ENCODE measurements at regions not wholly inside any gene's neighbourhood (a gene's known extent, or its start where the extent isn't known, plus 50 kb on each side); places are given as distances from the start of the nearest gene placed in this dataset.

GRCh38 chr7:119320316-119320715 is 952.7 kb upstream of the KCND2 start:
- Histone ChIP-seq H3K9me3 (ENCODE audit: control extremely low read depth in 1 of 3, control insufficient read depth in 2 of 3, insufficient read depth in 1 of 3, low read length in 2 of 3) (no peaks in the 10 kb centered on the region), H4K20me1 (ENCODE audit: control insufficient read depth, insufficient read depth, low read length, poor library complexity, severe bottlenecking) (no peaks in the 10 kb centered on the region), H3K4me2 (replicated peaks; ENCODE audit: low read depth, low read length, poor library complexity, severe bottlenecking) (no peak overlapping the region), H3K4me3 (ENCODE audit: control extremely low read depth in 1 of 5, extremely low read depth in 1 of 5, insufficient read depth in 1 of 5, low read depth in 2 of 5, low read length in 4 of 5) (no peak overlapping the region), H3K27me3 (replicated peaks in 1 of 4; ENCODE audit: control extremely low read depth in 1 of 4, control insufficient read depth in 3 of 4, insufficient read depth in 4 of 4, low read length in 3 of 4) (no peaks in the 10 kb centered on the region), H3K79me2 (ENCODE audit: control insufficient read depth, insufficient read depth, low read length) (no peaks in the 10 kb centered on the region), H3K36me3 (replicated peaks in 1 of 2; ENCODE audit: control extremely low read depth in 1 of 2, control insufficient read depth in 1 of 2, extremely low read depth in 1 of 2, insufficient read depth in 2 of 2, low read length in 1 of 2) (no peaks in the 10 kb centered on the region), H3K27ac (ENCODE audit: low read length in 2 of 2) (no peak overlapping the region), H3K9ac (ENCODE audit: low read length) (no peak overlapping the region), H3K4me1 (ENCODE audit: control insufficient read depth in 2 of 2, insufficient read depth in 2 of 2, low read length in 2 of 2) (no peaks in the 10 kb centered on the region), H2AFZ (ENCODE audit: insufficient read depth, low read depth, low read length, poor library complexity, severe bottlenecking) (no peak overlapping the region)
- DNase-seq (no peak), ATAC-seq (ENCODE audit: low read depth) (no peak)
- Mint-ChIP-seq H3K27me3 (no peaks in the 10 kb centered on the region), H3K27ac (no peak overlapping the region), H3K9me3 (ENCODE audit: insufficient read depth) (no peaks in the 10 kb centered on the region), H3K4me1 (no peaks in the 10 kb centered on the region), H3K4me3 (no peak overlapping the region)
- TF ChIP-seq EZH2 (IDR thresholded peaks at IDR 0.05; ENCODE audit: borderline replicate concordance, insufficient read depth, low read depth, low read length, poor library complexity, severe bottlenecking) (no peak), CTCF (IDR thresholded peaks at IDR 0.05) (no peak)
- intact Hi-C loops (cut with micrococcal nuclease), result no loop called here
- ChIA-PET CTCF (no interaction called here), POLR2A (no interaction called here)
- WGBS (ENCODE audit: insufficient coverage), result no CpG with 5 or more reads among the region's 1 CpG

DNA sequence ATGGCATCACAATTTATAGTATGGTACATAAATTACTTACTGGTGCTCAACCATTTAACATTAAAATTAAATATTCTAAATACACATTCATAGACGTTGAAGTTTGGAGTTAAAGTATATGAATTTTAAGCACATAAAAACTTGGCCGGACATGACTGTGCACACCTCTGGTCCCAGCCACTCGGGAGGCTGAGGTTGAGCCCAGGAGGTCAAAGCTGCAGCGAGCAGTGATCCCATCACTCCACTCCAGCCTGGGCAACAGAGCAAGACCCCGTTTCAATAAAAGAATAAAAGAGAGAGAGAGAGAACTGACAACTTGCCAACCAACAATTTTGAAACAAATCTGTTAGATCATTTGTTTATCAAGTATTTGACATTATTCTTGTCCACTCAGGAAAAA is 943.3 kb upstream of the KCND2 start:
- Histone ChIP-seq H3K27ac (ENCODE audit: low read length in 2 of 2) (no peak overlapping the region), H3K36me3 (replicated peaks in 1 of 2; ENCODE audit: control extremely low read depth in 1 of 2, control insufficient read depth in 1 of 2, extremely low read depth in 1 of 2, insufficient read depth in 2 of 2, low read length in 1 of 2) (no peaks in the 10 kb centered on the region), H2AFZ (ENCODE audit: insufficient read depth, low read depth, low read length, poor library complexity, severe bottlenecking) (no peak overlapping the region), H3K4me3 (ENCODE audit: control extremely low read depth in 1 of 5, extremely low read depth in 1 of 5, insufficient read depth in 1 of 5, low read depth in 2 of 5, low read length in 4 of 5) (no peak overlapping the region), H3K9ac (ENCODE audit: low read length) (no peak overlapping the region), H3K9me3 (ENCODE audit: control extremely low read depth in 1 of 3, control insufficient read depth in 2 of 3, insufficient read depth in 1 of 3, low read length in 2 of 3) (no peaks in the 10 kb centered on the region), H3K4me1 (ENCODE audit: control insufficient read depth in 2 of 2, insufficient read depth in 2 of 2, low read length in 2 of 2) (no peaks in the 10 kb centered on the region), H3K27me3 (replicated peaks in 1 of 4; ENCODE audit: control extremely low read depth in 1 of 4, control insufficient read depth in 3 of 4, insufficient read depth in 4 of 4, low read length in 3 of 4) (no peaks in the 10 kb centered on the region), H3K79me2 (ENCODE audit: control insufficient read depth, insufficient read depth, low read length) (no peaks in the 10 kb centered on the region), H3K4me2 (replicated peaks; ENCODE audit: low read depth, low read length, poor library complexity, severe bottlenecking) (no peak overlapping the region), H4K20me1 (ENCODE audit: control insufficient read depth, insufficient read depth, low read length, poor library complexity, severe bottlenecking) (no peaks in the 10 kb centered on the region)
- no peaks in the 10 kb centered on the region for H3K27me3 Mint-ChIP-seq
- no peak overlapping the region for H3K4me3 Mint-ChIP-seq
- no peak for TF ChIP-seq EZH2 (IDR thresholded peaks at IDR 0.05; ENCODE audit: borderline replicate concordance, insufficient read depth, low read depth, low read length, poor library complexity, severe bottlenecking)
- TF ChIP-seq CTCF (IDR thresholded peaks at IDR 0.05), result no peak
- intact Hi-C loops (cut with micrococcal nuclease), result no loop called here
- peaks cover 4% of the 10 kb centered on the region for H3K9me3 Mint-ChIP-seq (ENCODE audit: insufficient read depth)
- POLR2A ChIA-PET, result no interaction called here
- no CpG with 5 or more reads among the region's 5 CpGs for WGBS (ENCODE audit: insufficient coverage)
- no peak for DNase-seq
- no peak overlapping the region for H3K27ac Mint-ChIP-seq
- no peak for ATAC-seq (ENCODE audit: low read depth)
- CTCF ChIA-PET, result no interaction called here
- H3K4me1 Mint-ChIP-seq, result no peaks in the 10 kb centered on the region
